ENCODE measurements at regions not wholly inside any gene's neighbourhood (a gene's known extent, or its start where the extent isn't known, plus 50 kb on each side); places are given as distances from the start of the nearest gene placed in this dataset.

DNA sequence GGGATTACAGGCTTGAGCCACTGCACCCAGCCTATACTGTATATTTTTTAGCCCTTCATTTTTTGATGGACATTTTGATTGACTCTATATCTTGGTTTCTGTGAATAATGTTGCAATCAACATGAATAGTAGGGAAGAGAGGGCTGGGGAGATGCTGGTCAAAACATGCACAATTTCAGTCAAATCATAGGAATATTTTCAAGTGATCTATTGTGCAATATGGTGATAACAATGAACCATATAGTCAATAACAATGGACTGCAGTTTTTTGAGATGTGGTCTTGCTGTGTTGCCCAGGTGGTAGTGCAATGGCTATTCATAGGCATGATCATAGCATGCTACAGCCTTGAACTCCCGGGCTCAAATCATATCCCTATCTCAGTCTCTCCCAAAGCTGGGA lies 264.7 kb upstream of the TMEFF2 start:
- no peaks in the 10 kb centered on the region for H3K36me3 ChIP-seq (ENCODE audit: low read depth)
- no peaks in the 10 kb centered on the region for H3K9me3 ChIP-seq (ENCODE audit: severe bottlenecking)
- no peak for ATAC-seq (ENCODE audit: low read depth)
- no peaks in the 10 kb centered on the region for H3K4me1 ChIP-seq (ENCODE audit: insufficient read depth, poor library complexity, severe bottlenecking)
- no peak overlapping the region for H3K4me3 ChIP-seq (ENCODE audit: severe bottlenecking)
- H3K27ac ChIP-seq (ENCODE audit: poor library complexity, severe bottlenecking) = no peak overlapping the region
- TF ChIP-seq, protein P1, sequence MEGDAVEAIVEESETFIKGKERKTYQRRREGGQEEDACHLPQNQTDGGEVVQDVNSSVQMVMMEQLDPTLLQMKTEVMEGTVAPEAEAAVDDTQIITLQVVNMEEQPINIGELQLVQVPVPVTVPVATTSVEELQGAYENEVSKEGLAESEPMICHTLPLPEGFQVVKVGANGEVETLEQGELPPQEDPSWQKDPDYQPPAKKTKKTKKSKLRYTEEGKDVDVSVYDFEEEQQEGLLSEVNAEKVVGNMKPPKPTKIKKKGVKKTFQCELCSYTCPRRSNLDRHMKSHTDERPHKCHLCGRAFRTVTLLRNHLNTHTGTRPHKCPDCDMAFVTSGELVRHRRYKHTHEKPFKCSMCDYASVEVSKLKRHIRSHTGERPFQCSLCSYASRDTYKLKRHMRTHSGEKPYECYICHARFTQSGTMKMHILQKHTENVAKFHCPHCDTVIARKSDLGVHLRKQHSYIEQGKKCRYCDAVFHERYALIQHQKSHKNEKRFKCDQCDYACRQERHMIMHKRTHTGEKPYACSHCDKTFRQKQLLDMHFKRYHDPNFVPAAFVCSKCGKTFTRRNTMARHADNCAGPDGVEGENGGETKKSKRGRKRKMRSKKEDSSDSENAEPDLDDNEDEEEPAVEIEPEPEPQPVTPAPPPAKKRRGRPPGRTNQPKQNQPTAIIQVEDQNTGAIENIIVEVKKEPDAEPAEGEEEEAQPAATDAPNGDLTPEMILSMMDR (IDR thresholded peaks at IDR 0.05; ENCODE audit: poor library complexity, severe bottlenecking) = no peak
- no peak for DNase-seq (ENCODE audit: low spot score)
- no peaks in the 10 kb centered on the region for H3K27me3 ChIP-seq (ENCODE audit: insufficient read depth, poor library complexity, severe bottlenecking)

DNA sequence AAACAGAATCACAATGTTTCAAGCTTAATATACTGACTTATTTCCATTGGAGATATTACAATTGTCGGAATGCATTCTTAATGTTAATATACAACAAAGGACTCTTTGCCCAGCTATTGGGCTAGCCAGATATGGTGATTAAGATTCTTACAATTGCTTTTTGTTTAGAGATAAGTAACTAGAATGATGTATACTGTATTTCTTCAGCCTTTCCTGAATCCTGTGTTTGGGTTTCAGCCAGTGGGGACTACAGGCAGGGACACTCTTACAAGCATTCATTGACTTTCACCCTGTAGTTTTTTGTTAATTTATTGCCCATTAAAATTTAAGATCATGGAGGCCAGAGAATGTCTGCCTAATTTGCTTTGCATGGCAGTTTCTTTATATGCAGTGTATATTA lies 254.1 kb upstream of the TMEFF2 start:
- no peak for ATAC-seq (ENCODE audit: low read depth)
- Histone ChIP-seq H3K27ac (ENCODE audit: poor library complexity, severe bottlenecking) (no peak overlapping the region), H3K4me3 (ENCODE audit: severe bottlenecking) (no peak overlapping the region), H3K4me1 (ENCODE audit: insufficient read depth, poor library complexity, severe bottlenecking) (no peaks in the 10 kb centered on the region), H3K9me3 (ENCODE audit: severe bottlenecking) (no peaks in the 10 kb centered on the region), H3K36me3 (ENCODE audit: low read depth) (no peaks in the 10 kb centered on the region), H3K27me3 (ENCODE audit: insufficient read depth, poor library complexity, severe bottlenecking) (no peaks in the 10 kb centered on the region)
- DNase-seq (ENCODE audit: low spot score) = no peak
- TF ChIP-seq, protein P1 (IDR thresholded peaks at IDR 0.05; ENCODE audit: poor library complexity, severe bottlenecking) = no peak

DNA sequence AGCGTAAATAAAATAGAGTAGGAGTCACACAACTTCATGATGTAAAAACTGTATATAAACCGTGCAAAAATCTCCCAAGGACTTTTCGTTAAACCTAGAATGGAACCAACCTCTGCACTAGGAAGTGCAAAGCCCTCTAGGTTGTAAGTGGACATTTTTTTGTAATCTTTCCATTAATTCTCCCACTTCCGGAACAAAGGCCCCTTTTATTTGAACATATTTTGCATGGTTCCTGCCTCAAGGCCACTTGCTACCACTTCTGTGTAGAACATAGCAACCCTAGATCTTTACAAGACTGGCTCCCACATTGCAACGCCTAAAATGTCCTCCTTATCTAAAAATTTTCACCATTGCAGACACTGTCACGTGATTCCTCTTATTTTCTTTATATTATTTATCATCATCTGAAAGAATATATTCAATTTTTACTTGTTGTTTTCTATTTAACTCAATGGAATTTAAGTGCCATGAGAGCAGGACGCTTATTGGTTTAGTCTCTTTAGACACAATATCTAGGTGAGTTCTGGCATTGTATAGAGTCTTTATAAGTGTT lies 249.6 kb upstream of the TMEFF2 start:
- no peak for DNase-seq (ENCODE audit: low spot score)
- Histone ChIP-seq H3K27ac (ENCODE audit: poor library complexity, severe bottlenecking) (no peak overlapping the region), H3K27me3 (ENCODE audit: insufficient read depth, poor library complexity, severe bottlenecking) (no peaks in the 10 kb centered on the region), H3K4me3 (ENCODE audit: severe bottlenecking) (no peak overlapping the region), H3K36me3 (ENCODE audit: low read depth) (no peaks in the 10 kb centered on the region), H3K9me3 (ENCODE audit: severe bottlenecking) (no peaks in the 10 kb centered on the region), H3K4me1 (ENCODE audit: insufficient read depth, poor library complexity, severe bottlenecking) (no peaks in the 10 kb centered on the region)
- TF ChIP-seq, protein P1 (IDR thresholded peaks at IDR 0.05; ENCODE audit: poor library complexity, severe bottlenecking) = no peak
- ATAC-seq (ENCODE audit: low read depth) = no peak

DNA sequence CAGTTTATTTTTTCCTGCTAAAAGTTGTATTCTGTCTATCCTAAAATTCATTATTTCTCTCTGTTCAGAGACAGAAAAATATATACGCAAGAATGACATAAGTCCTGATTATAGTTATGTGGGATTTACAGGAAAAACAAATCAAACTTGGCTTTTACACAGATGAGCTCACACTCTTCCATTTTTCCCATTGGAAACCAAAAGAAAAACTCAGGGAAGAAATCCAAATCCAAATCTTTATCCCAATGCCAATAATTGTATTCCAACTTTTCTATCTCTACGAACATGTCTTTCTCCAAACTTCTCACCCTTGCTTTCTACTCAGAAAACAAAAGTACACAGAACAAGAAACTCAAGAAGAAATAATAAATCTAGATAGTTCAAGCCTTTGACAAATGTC lies 249.1 kb upstream of the TMEFF2 start:
- H3K27ac ChIP-seq (ENCODE audit: poor library complexity, severe bottlenecking) = no peak overlapping the region
- TF ChIP-seq, protein P1 (IDR thresholded peaks at IDR 0.05; ENCODE audit: poor library complexity, severe bottlenecking) = no peak

DNA sequence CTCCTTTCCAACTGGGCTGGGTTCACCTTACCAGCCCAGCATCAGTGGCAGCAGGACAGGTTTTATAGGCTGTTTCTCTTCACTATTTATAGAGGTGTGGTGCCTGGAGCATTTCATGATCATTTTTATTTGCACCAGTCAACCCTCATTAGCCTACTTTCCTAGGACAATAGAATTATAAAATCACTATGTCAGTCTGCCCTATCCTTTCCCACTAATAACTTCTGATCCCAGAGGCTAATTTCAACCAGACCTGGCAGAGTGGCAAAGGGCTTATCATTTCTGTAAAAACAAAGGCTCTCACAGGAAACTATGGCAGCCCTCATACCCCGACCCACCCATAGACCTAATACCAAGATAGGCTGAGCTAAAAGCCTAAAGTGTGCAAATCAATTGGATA lies 243.5 kb upstream of the TMEFF2 start:
- Histone ChIP-seq H3K4me1 (ENCODE audit: insufficient read depth, poor library complexity, severe bottlenecking) (no peaks in the 10 kb centered on the region), H3K9me3 (ENCODE audit: severe bottlenecking) (no peaks in the 10 kb centered on the region), H3K36me3 (ENCODE audit: low read depth) (no peaks in the 10 kb centered on the region), H3K4me3 (ENCODE audit: severe bottlenecking) (no peak overlapping the region), H3K27ac (ENCODE audit: poor library complexity, severe bottlenecking) (no peak overlapping the region), H3K27me3 (ENCODE audit: insufficient read depth, poor library complexity, severe bottlenecking) (no peaks in the 10 kb centered on the region)
- TF ChIP-seq, protein P1 (IDR thresholded peaks at IDR 0.05; ENCODE audit: poor library complexity, severe bottlenecking) = no peak
- DNase-seq (ENCODE audit: low spot score) = no peak
- no peak for ATAC-seq (ENCODE audit: low read depth)

More for the DNA sequence above, 249.1 kb upstream of the TMEFF2 start:
- Histone ChIP-seq H3K4me3 (ENCODE audit: severe bottlenecking) (no peak overlapping the region), H3K9me3 (ENCODE audit: severe bottlenecking) (no peaks in the 10 kb centered on the region), H3K4me1 (ENCODE audit: insufficient read depth, poor library complexity, severe bottlenecking) (no peaks in the 10 kb centered on the region), H3K36me3 (ENCODE audit: low read depth) (no peaks in the 10 kb centered on the region), H3K27me3 (ENCODE audit: insufficient read depth, poor library complexity, severe bottlenecking) (no peaks in the 10 kb centered on the region)
- no peak for DNase-seq (ENCODE audit: low spot score)
- no peak for ATAC-seq (ENCODE audit: low read depth)
